Pancreas (tissue), 10 donors: ENCODE measurements at regions not wholly inside any gene's neighbourhood (a gene's known extent, or its start where the extent isn't known, plus 50 kb on each side); places are given as distances from the start of the nearest gene placed in this dataset.

ENCODE experiments used
- ATAC-seq, 4 donors: fragments of 200-7000 bp; cut with Tn5 transposase; one replicate each; pipeline versions ENCODE4 v1.8.0 to v1.9.1; 2020; ENCODE audit warnings: mild to moderate bottlenecking in 4 of 4, moderate library complexity in 4 of 4
- DNase-seq, 6 donors: peaks; one replicate each; pipeline ENCODE4 v3.0.0-alpha.2; 2020
- FAIRE-seq: peaks from 2 replicates; lab custom pipeline; 2012; peaks lifted over from hg19 to GRCh38; lab: Jason Lieb, UNC
- H3K27ac ChIP-seq, 4 donors: fragments of 200-600 bp; sonication (generic); 1 replicate in 3 of 4; 2 replicates in 1 of 4; pipeline versions ENCODE4 v1.5.0 to v1.8.0; 2020
- H3K27me3 ChIP-seq, 4 donors: fragments of 200-600 bp; one replicate each; pipeline ENCODE4 v1.8.0; 2021
- H3K36me3 ChIP-seq, 3 donors: fragments of 200-600 bp; sonication (generic) in 1 of 3; one replicate each; pipeline versions ENCODE4 v1.5.0 to v1.8.0; 2020 to 2021
- H3K4me1 ChIP-seq, 3 donors: fragments of 200-600 bp; one replicate each; pipeline ENCODE4 v1.8.0; 2021
- H3K4me3 ChIP-seq, 4 donors: fragments of 200-600 bp; sonication (generic) in 2 of 4; one replicate each; pipeline versions ENCODE4 v1.5.0 to v1.8.0; 2020 to 2021
- H3K9me3 ChIP-seq, 4 donors: fragments of 200-600 bp; one replicate each; pipeline ENCODE4 v1.8.0; 2021
- CTCF ChIP-seq, 4 donors: fragments of 200-600 bp; sonication (generic) in 3 of 4; IDR thresholded peaks; one replicate each; pipeline versions ENCODE4 v1.5.0 to v1.8.0; 2021; ENCODE audit warnings: antibody characterized with exemption in 4 of 4
- WGBS, 2 donors: extraction: QIAGEN DNeasy Blood & Tissue Kit; methylation state at CpG; one replicate each; pipeline ENCODE4 v1.1.7; 2013; 5-methylcytosine and 5-hydroxymethylcytosine counted together
- intact Hi-C, 3 donors: fragments of 100-400 bp; cut with DNase I; formaldehyde crosslinking; loops; one replicate each; pipeline versions ENCODE4 v1.11.1 to v1.14.2; 2022
- donor health status: healthy with polysubstance abuse.
- donor health status: DM: no; HTN: no; CAD: no; lungs with moderate emphysema.
- donor health status: DM: no; HTN: no; CAD: no.
- donor health status: control.
- donor health status: control.
- donor health status: Bipolar disorder and iron deficiency.
- donor health status: DM: yes; HTN: yes; CAD: no.
- donor health status: DM: no; HTN: no; CAD: no.
- donor health status: DM: no; HTN: no; CAD: no.
- donor health status: DM: yes; HTN: yes; CAD: no.

- Histone ChIP-seq H3K4me3 (no peak overlapping the region), H3K27me3 (no peaks in the 10 kb centered on the region), H3K4me1 (peaks cover 7 to 21% (median 8%) of the 10 kb centered on the region in 3 donors), H3K9me3 (no peaks in the 10 kb centered on the region), H3K36me3 (no peaks in the 10 kb centered on the region), H3K27ac (no peak overlapping the region)
- FAIRE-seq, result no peak
- peak; percentile 94 to 96 (median 95) for ATAC-seq
- no peak for TF ChIP-seq CTCF (IDR thresholded peaks at IDR 0.05)
- 11 to 31% methylated on average over 11 of the region's 11 CpGs for WGBS, 2 donors
- intact Hi-C loops, result no loop called here
- peak; percentile 62 to 99 (median 92) for DNase-seq
Observed at GRCh38 chr6:165834613-165835259, 171.7 kb upstream of the PDE10A start.

GRCh38 chr6:165833355-165833754 is 170.3 kb upstream of the PDE10A start:
- DNase-seq, result peak in 1 of 6 donors; percentile 60
- no peak for ATAC-seq
- no peak for FAIRE-seq
- TF ChIP-seq CTCF (IDR thresholded peaks at IDR 0.05), result no peak
- no peak overlapping the region for H3K27ac ChIP-seq
- H3K36me3 ChIP-seq, result no peaks in the 10 kb centered on the region
- no peaks in the 10 kb centered on the region for H3K9me3 ChIP-seq
- intact Hi-C loops, result no loop called here
- H3K4me3 ChIP-seq, result no peak overlapping the region
- peaks cover 7 to 21% (median 8%) of the 10 kb centered on the region in 3 donors for H3K4me1 ChIP-seq
- H3K27me3 ChIP-seq, result no peaks in the 10 kb centered on the region
- WGBS, 2 donors, result 82 to 84% methylated on average over 3 of the region's 3 CpGs

- FAIRE-seq (no peak), ATAC-seq (no peak), DNase-seq (no peak)
- H3K9me3 ChIP-seq, result no peaks in the 10 kb centered on the region
- peaks cover 7 to 21% (median 8%) of the 10 kb centered on the region in 3 donors for H3K4me1 ChIP-seq
- intact Hi-C loops, result no loop called here
- TF ChIP-seq CTCF (IDR thresholded peaks at IDR 0.05), result no peak
- H3K36me3 ChIP-seq, result no peaks in the 10 kb centered on the region
- no peak overlapping the region for H3K27ac ChIP-seq
- 77 to 78% methylated on average over 8 of the region's 8 CpGs for WGBS, 2 donors
- no peak overlapping the region for H3K4me3 ChIP-seq
- H3K27me3 ChIP-seq, result no peaks in the 10 kb centered on the region
Observed at GRCh38 chr6:165831812-165832510, 168.9 kb upstream of the PDE10A start.

GRCh38 chr6:165830761-165831160 is 167.7 kb upstream of the PDE10A start:
- intact Hi-C loops, result no loop called here
- H3K27me3 ChIP-seq, result no peaks in the 10 kb centered on the region
- no peak overlapping the region for H3K27ac ChIP-seq
- ATAC-seq (no peak), FAIRE-seq (no peak), DNase-seq (no peak)
- no peak overlapping the region for H3K4me3 ChIP-seq
- peaks cover 7 to 16% (median 8%) of the 10 kb centered on the region in 3 donors for H3K4me1 ChIP-seq
- WGBS, 2 donors, result 85 to 88% methylated on average over 5 of the region's 5 CpGs
- TF ChIP-seq CTCF (IDR thresholded peaks at IDR 0.05), result no peak
- H3K36me3 ChIP-seq, result no peaks in the 10 kb centered on the region
- no peaks in the 10 kb centered on the region for H3K9me3 ChIP-seq

- H3K9me3 ChIP-seq, result no peaks in the 10 kb centered on the region
- 87 to 88% methylated on average over 6 of the region's 6 CpGs for WGBS, 2 donors
- intact Hi-C loops, result no loop called here
- no peak for ATAC-seq
- no peak overlapping the region for H3K27ac ChIP-seq
- no peak for FAIRE-seq
- DNase-seq, result no peak
- no peak for TF ChIP-seq CTCF (IDR thresholded peaks at IDR 0.05)
- peaks cover 0 to 5% (median 0%) of the 10 kb centered on the region in 3 donors for H3K4me1 ChIP-seq
- no peaks in the 10 kb centered on the region for H3K36me3 ChIP-seq
- no peaks in the 10 kb centered on the region for H3K27me3 ChIP-seq
- H3K4me3 ChIP-seq, result no peak overlapping the region
Observed at GRCh38 chr6:165829376-165829775, 166.3 kb upstream of the PDE10A start.
